Spleen (tissue), 11 donors: ENCODE measurements at regions not wholly inside any gene's neighbourhood (a gene's known extent, or its start where the extent isn't known, plus 50 kb on each side); places are given as distances from the start of the nearest gene placed in this dataset.

Source experiments
- DNase-seq: peaks from one replicate; pipeline ENCODE4 v3.0.0-alpha.2; 2020
- H3K27ac ChIP-seq, 8 donors: fragments of 200-600 bp; sonication (generic) in 7 of 8; 1 replicate in 4 of 8; 2 replicates in 4 of 8; pipeline versions ENCODE4 v1.5.0 to v1.8.0; 2016 to 2021; ENCODE audit warnings: inconsistent platforms in 4 of 8, mild to moderate bottlenecking in 4 of 8, moderate library complexity in 1 of 8
- H3K27me3 ChIP-seq, 7 donors: fragments of 200-600 bp; sonication (generic) in 6 of 7; replicated peaks in 1 of 7; 1 replicate in 4 of 7; 2 replicates in 3 of 7; pipeline versions ENCODE4 v1.5.0 to v1.8.0; 2016 to 2021; ENCODE audit warnings: inconsistent platforms in 3 of 7, mild to moderate bottlenecking in 1 of 7
- H3K36me3 ChIP-seq, 6 donors: fragments of 200-600 bp; sonication (generic) in 5 of 6; 1 replicate in 4 of 6; 2 replicates in 2 of 6; pipeline versions ENCODE4 v1.5.0 to v1.8.0; 2016 to 2021; ENCODE audit warnings: inconsistent platforms in 2 of 6
- H3K4me1 ChIP-seq, 6 donors: fragments of 200-600 bp; sonication (generic) in 5 of 6; 1 replicate in 3 of 6; 2 replicates in 3 of 6; pipeline versions ENCODE4 v1.5.0 to v1.8.0; 2016 to 2021; ENCODE audit warnings: inconsistent platforms in 3 of 6
- H3K4me3 ChIP-seq, 8 donors: fragments of 200-600 bp; sonication (generic) in 7 of 8; 1 replicate in 4 of 8; 2 replicates in 4 of 8; pipeline versions ENCODE4 v1.5.0 to v1.8.0; 2016 to 2021; ENCODE audit warnings: inconsistent platforms in 4 of 8, mild to moderate bottlenecking in 4 of 8, moderate library complexity in 2 of 8
- H3K9me3 ChIP-seq, 8 donors: fragments of 200-600 bp; sonication (generic) in 7 of 8; 1 replicate in 4 of 8; 2 replicates in 4 of 8; pipeline versions ENCODE4 v1.5.0 to v1.8.0; 2016 to 2021; ENCODE audit warnings: inconsistent platforms in 4 of 8
- CTCF ChIP-seq, 11 experiments: fragments of 200-600 bp in 7 of 11; fragments of 450-650 bp in 4 of 11; sonication (generic) in 4 of 11; IDR thresholded peaks in 8 of 11; conservative IDR thresholded peaks in 3 of 11; 1 replicate in 7 of 11; 2 replicates in 4 of 11; pipeline versions ENCODE4 v1.4.0 to v1.8.0; 2016 to 2021; ENCODE audit warnings: antibody characterized with exemption in 11 of 11, inconsistent platforms in 4 of 11, mild to moderate bottlenecking in 1 of 11
- POLR2A ChIP-seq, 3 donors: fragments of 450-650 bp; IDR thresholded peaks; one replicate each; pipeline ENCODE4 v1.5.1; 2017; ENCODE audit warnings: antibody characterized with exemption in 3 of 3, mild to moderate bottlenecking in 1 of 3
- POLR2AphosphoS5 ChIP-seq, 3 donors: sonication (generic); formaldehyde crosslinking; IDR thresholded peaks; one replicate each; pipeline ENCODE4 v1.5.1; 2017; ENCODE audit warnings: antibody characterized with exemption in 3 of 3
- WGBS, 5 donors: extraction: QIAGEN DNeasy Blood & Tissue Kit in 3 of 5; methylation state at CpG; one replicate each; pipeline versions ENCODE4 v1.1.5 to v1.1.7; 2013 to 2018; 5-methylcytosine and 5-hydroxymethylcytosine counted together
- intact Hi-C: fragments of 100-400 bp; cut with DNase I; formaldehyde crosslinking; loops from one replicate; pipeline ENCODE4 v1.15.0; 2023; ENCODE audit warnings: low total_unique reads
- donor health status: healthy with polysubstance abuse.
- donor health status: DM: no; HTN: no; CAD: no; lungs with moderate emphysema.
- donor health status: DM: no; HTN: no; CAD: no.
- donor health status: Bipolar disorder and iron deficiency.
- donor health status: healthy.
- donor health status: DM: no; HTN: no; CAD: no.
- donor health status: DM: yes; HTN: yes; CAD: no.

- H3K4me1 ChIP-seq, result no peaks in the 10 kb centered on the region
- no peaks in the 10 kb centered on the region for H3K36me3 ChIP-seq
- 89 to 94% (median 92%) methylated on average over 9 of the region's 9 CpGs for WGBS, 5 donors
- H3K4me3 ChIP-seq, result no peak overlapping the region
- intact Hi-C loops, result no loop called here
- peaks cover 0 to 10% (median 0%) of the 10 kb centered on the region in 7 donors for H3K27me3 ChIP-seq
- TF ChIP-seq CTCF (IDR thresholded peaks at IDR 0.05 in 8 of 11, conservative IDR thresholded peaks at IDR 0.05 in 3 of 11) (no peak), POLR2A (IDR thresholded peaks at IDR 0.05) (no peak), POLR2AphosphoS5 (IDR thresholded peaks at IDR 0.05) (no peak)
- H3K9me3 ChIP-seq, result peaks cover 0 to 16% (median 11%) of the 10 kb centered on the region in 8 donors
- no peak for DNase-seq
- no peak overlapping the region for H3K27ac ChIP-seq
Observed at GRCh38 chr11:115065830-115066664, 387.7 kb downstream of the NXPE2 start.

- DNase-seq, result no peak
- Histone ChIP-seq H3K36me3 (no peaks in the 10 kb centered on the region), H3K4me3 (no peak overlapping the region), H3K27ac (no peak overlapping the region), H3K27me3 (peaks cover 0 to 10% (median 0%) of the 10 kb centered on the region in 7 donors), H3K9me3 (peaks cover 0 to 16% (median 11%) of the 10 kb centered on the region in 8 donors), H3K4me1 (no peaks in the 10 kb centered on the region)
- intact Hi-C loops, result no loop called here
- 47 to 75% (median 60%) methylated on average over 1 of the region's 1 CpG for WGBS, 5 donors
- TF ChIP-seq CTCF (IDR thresholded peaks at IDR 0.05 in 8 of 11, conservative IDR thresholded peaks at IDR 0.05 in 3 of 11), result no peak
Observed at GRCh38 chr11:115067471-115067870, 389.1 kb downstream of the NXPE2 start.

GRCh38 chr11:115067900-115068530 is 389.7 kb downstream of the NXPE2 start:
- TF ChIP-seq POLR2AphosphoS5 (IDR thresholded peaks at IDR 0.05) (no peak), CTCF (IDR thresholded peaks at IDR 0.05 in 8 of 11, conservative IDR thresholded peaks at IDR 0.05 in 3 of 11) (no peak), POLR2A (IDR thresholded peaks at IDR 0.05) (no peak)
- H3K4me3 ChIP-seq, result no peak overlapping the region
- H3K4me1 ChIP-seq, result no peaks in the 10 kb centered on the region
- intact Hi-C loops, result no loop called here
- no peaks in the 10 kb centered on the region for H3K36me3 ChIP-seq
- H3K27ac ChIP-seq, result no peak overlapping the region
- H3K9me3 ChIP-seq, result peaks cover 0 to 16% (median 11%) of the 10 kb centered on the region in 8 donors
- 73 to 87% (median 74%) methylated on average over 9 of the region's 9 CpGs for WGBS, 5 donors
- peaks cover 0 to 10% (median 0%) of the 10 kb centered on the region in 7 donors for H3K27me3 ChIP-seq
- no peak for DNase-seq

- Histone ChIP-seq H3K9me3 (peaks cover 0 to 13% (median 10%) of the 10 kb centered on the region in 8 donors), H3K27me3 (peaks cover 0 to 10% (median 0%) of the 10 kb centered on the region in 7 donors), H3K4me3 (no peak overlapping the region), H3K27ac (no peak overlapping the region), H3K36me3 (no peaks in the 10 kb centered on the region), H3K4me1 (no peaks in the 10 kb centered on the region)
- TF ChIP-seq POLR2AphosphoS5 (IDR thresholded peaks at IDR 0.05) (no peak), POLR2A (IDR thresholded peaks at IDR 0.05) (no peak), CTCF (IDR thresholded peaks at IDR 0.05 in 8 of 11, conservative IDR thresholded peaks at IDR 0.05 in 3 of 11) (no peak)
- DNase-seq, result no peak
- intact Hi-C loops, result no loop called here
- WGBS, 5 donors, result 88 to 96% (median 95%) methylated on average over 6 of the region's 6 CpGs
Observed at GRCh38 chr11:115069599-115069998, 391.3 kb downstream of the NXPE2 start.
